GM12878 (cell line): ENCODE measurements at regions not wholly inside any gene's neighbourhood (a gene's known extent, or its start where the extent isn't known, plus 50 kb on each side); places are given as distances from the start of the nearest gene placed in this dataset.

Experiments used
- ATAC-seq: fragments of 200-7000 bp; cut with Tn5 transposase; 3 replicates; pipeline ENCODE4 v1.9.1; 2020; ENCODE audit warnings: mild to moderate bottlenecking, moderate library complexity
- BruUV-seq: library from RNA; stranded (reverse); fragments of 400-500 nt; replicated peaks from 2 replicates; lab custom pipeline; 2021; lab: Mats Ljungman, UMichigan
- CTCF ChIA-PET: fragments of 300-600 bp; sonication (Branson Sonifier 250); formaldehyde crosslinking; extraction: SDS; loops from one replicate; lab custom pipeline; 2021; ENCODE audit warnings: inconsistent platforms; lab: Yijun Ruan, JAX
- POLR2A ChIA-PET: fragments of 350-600 bp; formaldehyde crosslinking; extraction: SDS; loops from one replicate; lab custom pipeline; 2021; ENCODE audit warnings: inconsistent platforms; lab: Charles Lee
- RAD21 ChIA-PET: fragments of 300-600 bp; sonication (Branson Sonifier 250); formaldehyde crosslinking; loops from one replicate; lab custom pipeline; 2023; ENCODE audit warnings: antibody characterized with exemption; ENCODE audit not compliant: unreplicated experiment; lab: Charles Lee
- SMC1A ChIA-PET: fragments of 300-600 bp; sonication (Branson Sonifier 250); formaldehyde crosslinking; loops from one replicate; lab custom pipeline; 2023; ENCODE audit not compliant: unreplicated experiment, uncharacterized antibody; lab: Charles Lee
- DNase-seq: peaks from one replicate; pipeline ENCODE4 v3.0.0-alpha.2; 2011; ENCODE audit warnings: low read depth, low spot score
- FAIRE-seq: peaks from 3 replicates; lab custom pipeline; 2011; peaks lifted over from hg19 to GRCh38; lab: Jason Lieb, UNC
- H2AFZ ChIP-seq: 2 replicates; pipeline ENCODE4 v1.6.0; 2011; ENCODE audit warnings: low read depth, low read length, control low read depth; ENCODE audit not compliant: control insufficient read depth
- H3K27ac ChIP-seq: 2 replicates; pipeline ENCODE4 v1.5.1; 2011; ENCODE audit warnings: control low read depth; ENCODE audit not compliant: control insufficient read depth, insufficient read depth
- H3K27me3 ChIP-seq, 2 experiments: replicated peaks in 1 of 2; 2 replicates each; pipeline versions ENCODE4 v1.6.0 to v1.6.1; 2011; ENCODE audit warnings: low read length in 1 of 2; ENCODE audit not compliant: control insufficient read depth in 2 of 2, insufficient read depth in 2 of 2
- H3K36me3 ChIP-seq, 2 experiments: 2 replicates each; pipeline ENCODE4 v1.5.1; 2011; ENCODE audit warnings: low read length in 1 of 2; ENCODE audit not compliant: control insufficient read depth in 2 of 2, insufficient read depth in 2 of 2
- H3K4me1 ChIP-seq: 2 replicates; pipeline ENCODE4 v1.6.1; 2011; ENCODE audit warnings: mild to moderate bottlenecking, low read length, moderate library complexity, mixed read lengths; ENCODE audit not compliant: control insufficient read depth, insufficient read depth
- H3K4me2 ChIP-seq: 2 replicates; pipeline ENCODE4 v1.6.0; 2011; ENCODE audit warnings: control low read depth; ENCODE audit not compliant: control insufficient read depth, insufficient read depth
- H3K4me3 ChIP-seq: fragments of 200-600 bp; sonication (generic); 2 replicates; pipeline ENCODE4 v1.5.1; 2016
- H3K79me2 ChIP-seq: 2 replicates; pipeline ENCODE4 v1.6.0; 2011; ENCODE audit warnings: low read length; ENCODE audit not compliant: control insufficient read depth, insufficient read depth
- H3K9ac ChIP-seq: 2 replicates; pipeline ENCODE4 v1.8.0; 2011; ENCODE audit warnings: low read length, control low read depth, mixed read lengths; ENCODE audit not compliant: control insufficient read depth, insufficient read depth
- H3K9me3 ChIP-seq: replicated peaks from 3 replicates; pipeline ENCODE4 v1.5.1; 2011; ENCODE audit warnings: mild to moderate bottlenecking, low read length; ENCODE audit not compliant: control insufficient read depth, insufficient read depth
- H4K20me1 ChIP-seq: 2 replicates; pipeline ENCODE4 v1.6.0; 2011; ENCODE audit not compliant: control insufficient read depth, insufficient read depth
- ETV6 ChIP-seq, 2 experiments: fragments of 450-650 bp in 1 of 2; IDR thresholded peaks in 1 of 2; conservative IDR thresholded peaks in 1 of 2; 2 replicates each; pipeline ENCODE4 v1.6.1; 2014; ENCODE audit warnings: antibody characterized with exemption in 1 of 2, borderline replicate concordance in 1 of 2, low read depth in 1 of 2, mild to moderate bottlenecking in 1 of 2, moderate library complexity in 1 of 2
- PAX5 ChIP-seq: IDR thresholded peaks from 2 replicates; pipeline ENCODE4 v1.6.1; 2011; ENCODE audit warnings: low read depth, low read length, borderline replicate concordance
- PML ChIP-seq: IDR thresholded peaks from 2 replicates; pipeline ENCODE4 v1.6.1; 2012; ENCODE audit warnings: low read length, inconsistent platforms
- POU2F2 ChIP-seq: IDR thresholded peaks from 3 replicates; pipeline ENCODE4 v1.6.1; 2011; ENCODE audit warnings: low read depth, mild to moderate bottlenecking, low read length, borderline replicate concordance
- RAD21 ChIP-seq: IDR thresholded peaks from 2 replicates; pipeline ENCODE4 v1.6.1; 2011; ENCODE audit warnings: mild to moderate bottlenecking, low read depth, low read length, moderate library complexity; ENCODE audit not compliant: insufficient read depth
- RELA ChIP-seq: fragments of 450-650 bp; IDR thresholded peaks from 2 replicates; pipeline ENCODE4 v1.8.0; 2014; ENCODE audit warnings: borderline replicate concordance; ENCODE audit not compliant: partially characterized antibody
- SP1 ChIP-seq: IDR thresholded peaks from one replicate; pipeline ENCODE4 v1.6.1; 2011; ENCODE audit warnings: low read depth, low read length
- SPI1 ChIP-seq: IDR thresholded peaks from 2 replicates; pipeline ENCODE4 v1.6.1; 2011; ENCODE audit warnings: low read depth, mild to moderate bottlenecking, low read length, moderate library complexity, borderline replicate concordance; ENCODE audit not compliant: insufficient read depth
- STAT3 ChIP-seq: IDR thresholded peaks from 2 replicates; pipeline ENCODE4 v1.6.1; 2011; ENCODE audit warnings: low read depth, low read length, improper control_type of control experiment
- TARDBP ChIP-seq: IDR thresholded peaks from 2 replicates; pipeline ENCODE4 v1.6.1; 2016; ENCODE audit warnings: borderline replicate concordance
- TBL1XR1 ChIP-seq: IDR thresholded peaks from 2 replicates; pipeline ENCODE4 v1.6.1; 2012; ENCODE audit warnings: low read depth, low read length, improper control_type of control experiment
- WRNIP1 ChIP-seq: IDR thresholded peaks from 2 replicates; pipeline ENCODE4 v1.6.1; 2011; ENCODE audit warnings: low read depth, low read length, improper control_type of control experiment, borderline replicate concordance
- ZZZ3 ChIP-seq: IDR thresholded peaks from 2 replicates; pipeline ENCODE4 v1.6.1; 2011; ENCODE audit warnings: low read depth; ENCODE audit not compliant: control insufficient read depth, insufficient read length
- WGBS: methylation state at CpG from one replicate; pipeline ENCODE4 v1.1.6; 2016; ENCODE audit warnings: low lambda C conversion rate; ENCODE audit not compliant: insufficient replicate concordance, insufficient coverage; ENCODE audit errors: missing lambda C conversion rate; 5-methylcytosine and 5-hydroxymethylcytosine counted together
- in situ Hi-C: fragments of 300-500 bp; cut with MboI; formaldehyde crosslinking; loops from 9 replicates; pipeline ENCODE4 v1.14.3; 2018; ENCODE audit warnings: mixed read lengths
- intact Hi-C: fragments of 100-400 bp; cut with micrococcal nuclease; formaldehyde crosslinking; loops from one replicate; pipeline ENCODE4 v1.14.2; 2022; ENCODE audit not compliant: unreplicated experiment

DNA sequence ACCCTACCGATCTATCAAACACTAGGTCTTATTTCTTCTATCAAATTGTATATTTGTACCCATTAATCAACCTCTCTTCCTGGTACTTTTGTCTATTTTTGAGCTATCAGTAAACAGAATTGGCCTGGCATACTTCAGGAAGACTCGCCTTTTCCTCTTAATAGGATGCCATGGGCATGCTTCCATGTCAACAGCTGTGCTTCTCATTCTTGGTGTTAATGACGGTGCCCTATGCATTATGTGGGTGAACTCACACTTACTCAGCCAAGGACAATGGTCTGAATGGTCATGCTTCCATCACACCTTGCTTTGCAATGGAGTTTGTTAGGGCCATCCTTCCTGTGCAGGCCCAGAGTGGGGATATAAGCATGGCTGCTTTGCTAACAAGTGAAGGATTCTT is 521.8 kb downstream of the MIAT start:
- ATAC-seq: no peak
- WGBS: 13% methylated on average over 3 of the region's 3 CpGs
- no peaks in the 10 kb centered on the region for H4K20me1 ChIP-seq
- CTCF ChIA-PET: no interaction called here
- H3K9me3 ChIP-seq: no peaks in the 10 kb centered on the region
- no peak for FAIRE-seq
- H3K36me3 ChIP-seq: no peaks in the 10 kb centered on the region
- H2AFZ ChIP-seq: no peak overlapping the region
- no peak overlapping the region for H3K4me3 ChIP-seq
- in situ Hi-C loops (no loop called here), intact Hi-C loops (no loop called here)
- H3K9ac ChIP-seq: no peak overlapping the region
- H3K4me1 ChIP-seq: no peaks in the 10 kb centered on the region
- RAD21 ChIA-PET: no interaction called here
- H3K27ac ChIP-seq: no peak overlapping the region
- POLR2A ChIA-PET: no interaction called here
- H3K79me2 ChIP-seq: no peaks in the 10 kb centered on the region
- no TSS peak for BruUV-seq
- no peak overlapping the region for H3K4me2 ChIP-seq
- DNase-seq: no peak
- no peak for TF ChIP-seq TBL1XR1
- TF ChIP-seq RELA: no peak
- TF ChIP-seq POU2F2: no peak
- no peak for TF ChIP-seq SP1
- no peak for TF ChIP-seq ETV6 (conservative IDR thresholded peaks at IDR 0.05 in 1 of 2, IDR thresholded peaks at IDR 0.05 in 1 of 2; ENCODE audit: borderline replicate concordance in 1 of 2, low read depth in 1 of 2)
- TF ChIP-seq PML: no peak
- TF ChIP-seq STAT3: no peak
- no peak for TF ChIP-seq ZZZ3
- no peak for TF ChIP-seq RAD21
- no peak for TF ChIP-seq SPI1
- no peak for TF ChIP-seq WRNIP1
- TF ChIP-seq TARDBP: no peak
- no peak for TF ChIP-seq PAX5
- SMC1A ChIA-PET: no interaction called here
- no peaks in the 10 kb centered on the region; a peak in 1 of 4 replicates for H3K27me3 ChIP-seq
